NCI-H2029 (cell line): ENCODE measurements at regions not wholly inside any gene's neighbourhood (a gene's known extent, or its start where the extent isn't known, plus 50 kb on each side); places are given as distances from the start of the nearest gene placed in this dataset.

ENCODE experiments used
- DNase-seq: peaks from one replicate; lab custom pipeline; 2025; lab: John Stamatoyannopoulos, UW

- DNase-seq: no peak
These were observed 1437.6 kb downstream of the UQCRFS1 start for GRCh38 chr19:27775395-27775794.

- no peak for DNase-seq
These were observed 1438.1 kb downstream of the UQCRFS1 start for GRCh38 chr19:27774827-27775226.

GRCh38 chr19:27774337-27774736 is 1438.6 kb downstream of the UQCRFS1 start:
- DNase-seq: no peak

- no peak for DNase-seq
These were observed 1439.4 kb downstream of the UQCRFS1 start for GRCh38 chr19:27773318-27774094.

GRCh38 chr19:27772059-27772458 is 1440.9 kb downstream of the UQCRFS1 start:
- DNase-seq: no peak

- DNase-seq: no peak
These were observed 1442.9 kb downstream of the UQCRFS1 start for GRCh38 chr19:27770095-27770494.

- DNase-seq: no peak
These were observed 1445.7 kb downstream of the UQCRFS1 start for GRCh38 chr19:27767234-27767633.

GRCh38 chr19:27765912-27766725 is 1446.8 kb downstream of the UQCRFS1 start:
- no peak for DNase-seq

GRCh38 chr19:27765397-27765796 is 1447.6 kb downstream of the UQCRFS1 start:
- DNase-seq: no peak

- no peak for DNase-seq
These were observed 1448.7 kb downstream of the UQCRFS1 start for GRCh38 chr19:27764186-27764804.

GRCh38 chr19:27762933-27763332 is 1450.0 kb downstream of the UQCRFS1 start:
- DNase-seq: no peak

- DNase-seq: no peak
These were observed 1453.1 kb downstream of the UQCRFS1 start for GRCh38 chr19:27759896-27760295.

GRCh38 chr19:27758626-27759505 is 1454.1 kb downstream of the UQCRFS1 start:
- DNase-seq: no peak

GRCh38 chr19:27754700-27755099 is 1458.3 kb downstream of the UQCRFS1 start:
- no peak for DNase-seq

- no peak for DNase-seq
These were observed 1459.3 kb downstream of the UQCRFS1 start for GRCh38 chr19:27753622-27754021.

GRCh38 chr19:27752530-27753184 is 1460.3 kb downstream of the UQCRFS1 start:
- DNase-seq: no peak

GRCh38 chr19:27751044-27751391 is 1461.9 kb downstream of the UQCRFS1 start:
- no peak for DNase-seq

- DNase-seq: no peak
These were observed 1462.4 kb downstream of the UQCRFS1 start for GRCh38 chr19:27750391-27751043.

- DNase-seq: no peak
These were observed 1464.3 kb downstream of the UQCRFS1 start for GRCh38 chr19:27748551-27749152.

GRCh38 chr19:27746691-27747380 is 1466.1 kb downstream of the UQCRFS1 start:
- no peak for DNase-seq
